Thyroid gland (tissue), 4 donors: ENCODE measurements at regions not wholly inside any gene's neighbourhood (a gene's known extent, or its start where the extent isn't known, plus 50 kb on each side); places are given as distances from the start of the nearest gene placed in this dataset.

Experiments
- CTCF ChIP-seq, 6 experiments: fragments of 200-600 bp in 3 of 6; fragments of 450-650 bp in 3 of 6; sonication (generic) in 3 of 6; IDR thresholded peaks; one replicate each; pipeline ENCODE4 v1.5.1; 2016 to 2019; ENCODE audit warnings: antibody characterized with exemption in 6 of 6, mild to moderate bottlenecking in 2 of 6, inconsistent platforms in 1 of 6, moderate library complexity in 1 of 6
- POLR2A ChIP-seq, 2 donors: fragments of 450-650 bp; IDR thresholded peaks; one replicate each; pipeline ENCODE4 v1.6.1; 2017; ENCODE audit warnings: antibody characterized with exemption in 2 of 2, mild to moderate bottlenecking in 2 of 2, moderate library complexity in 1 of 2

GRCh38 chr2:44118257-44118656 lies 50.4 kb upstream of the PPM1B start:
- TF ChIP-seq CTCF (IDR thresholded peaks at IDR 0.05) (no peak), POLR2A (IDR thresholded peaks at IDR 0.05) (no peak)
